ENCODE measurements at regions not wholly inside any gene's neighbourhood (a gene's known extent, or its start where the extent isn't known, plus 50 kb on each side); places are given as distances from the start of the nearest gene placed in this dataset.

GRCh38 chr21:26782747-26783146 is 62.5 kb downstream of the ADAMTS1 start:
- TF ChIP-seq CTCF (IDR thresholded peaks at IDR 0.05; ENCODE audit: low read depth, low read length, missing input control) (no peak), MAX (IDR thresholded peaks at IDR 0.05) (no peak), RAD21 (IDR thresholded peaks at IDR 0.05) (no peak), ZBTB33 (IDR thresholded peaks at IDR 0.05) (no peak), TAF1 (conservative IDR thresholded peaks at IDR 0.05) (no peak), RXRA (IDR thresholded peaks at IDR 0.05) (no peak), ATF3 (IDR thresholded peaks at IDR 0.05) (no peak), EGR1 (IDR thresholded peaks at IDR 0.05; ENCODE audit: low read depth in 2 of 2) (no peak)

Measured in liver (tissue), 3 donors.